K562 (cell line): ENCODE measurements at regions not wholly inside any gene's neighbourhood (a gene's known extent, or its start where the extent isn't known, plus 50 kb on each side); places are given as distances from the start of the nearest gene placed in this dataset.

Source experiments
- ATAC-seq: fragments of 200-7000 bp; cut with Tn5 transposase; 3 replicates; pipeline ENCODE4 v1.9.1; 2020; ENCODE audit warnings: moderate library complexity
- BruUV-seq: library from RNA; stranded (reverse); fragments of 400-500 nt; replicated peaks from 2 replicates; lab custom pipeline; 2021; lab: Mats Ljungman, UMichigan
- CTCF ChIA-PET: fragments of 300-600 bp; formaldehyde crosslinking; extraction: SDS; loops from one replicate; lab custom pipeline; 2021; ENCODE audit warnings: low intra/inter-chr PET ratio; lab: Yijun Ruan, JAX
- POLR2A ChIA-PET: fragments of 300-600, 350-650 bp; sonication (Branson Sonifier 250); formaldehyde crosslinking; extraction: SDS; loops from one replicate; lab custom pipeline; 2021; ENCODE audit warnings: antibody characterized with exemption, inconsistent platforms; lab: Yijun Ruan, JAX
- DNase-seq, 4 experiments: peaks; one replicate each; pipeline versions ENCODE4 v3.0.0 to v3.0.0-alpha.2; 2011 to 2018; ENCODE audit warnings: low spot score in 3 of 4, mixed read lengths in 3 of 4; ENCODE audit errors: extremely low read depth in 1 of 4
- FAIRE-seq: peaks from 2 replicates; lab custom pipeline; 2011; peaks lifted over from hg19 to GRCh38; lab: Jason Lieb, UNC
- H2AFZ ChIP-seq: 2 replicates; pipeline ENCODE4 v1.6.0; 2011; ENCODE audit warnings: low read depth, low read length, control low read depth, inconsistent platforms
- H3K27ac ChIP-seq: fragments of 200-600 bp; 3 replicates; pipeline ENCODE4 v1.8.0; 2011; ENCODE audit warnings: low read depth, mild to moderate bottlenecking, control low read depth, inconsistent platforms, low read length, moderate library complexity, mixed read lengths; ENCODE audit errors: extremely low read depth
- H3K27me3 ChIP-seq, 2 experiments: fragments of 300-600 bp in 1 of 2; 2 replicates in 1 of 2; 3 replicates in 1 of 2; pipeline versions ENCODE4 v1.6.0 to v1.8.0; 2011; ENCODE audit warnings: inconsistent platforms in 2 of 2, low read length in 2 of 2, mild to moderate bottlenecking in 1 of 2, mixed read lengths in 1 of 2, moderate library complexity in 1 of 2; ENCODE audit not compliant: control insufficient read depth in 2 of 2, insufficient read depth in 2 of 2
- H3K36me3 ChIP-seq: fragments of 300-600 bp; 3 replicates; pipeline ENCODE4 v1.8.0; 2011; ENCODE audit warnings: mild to moderate bottlenecking, low read length, inconsistent platforms; ENCODE audit not compliant: control insufficient read depth, insufficient read depth
- H3K4me1 ChIP-seq, 2 experiments: fragments of 200-600 bp in 1 of 2; replicated peaks in 1 of 2; 2 replicates in 1 of 2; 3 replicates in 1 of 2; pipeline versions ENCODE4 v1.5.1 to v1.8.0; 2011; ENCODE audit warnings: inconsistent platforms in 2 of 2, low read length in 2 of 2, mild to moderate bottlenecking in 1 of 2, mixed read lengths in 1 of 2, moderate library complexity in 1 of 2; ENCODE audit not compliant: control insufficient read depth in 2 of 2, insufficient read depth in 2 of 2
- H3K4me2 ChIP-seq: 2 replicates; pipeline ENCODE4 v1.6.1; 2011; ENCODE audit warnings: low read length, control low read depth, inconsistent platforms, mixed read lengths; ENCODE audit not compliant: insufficient read depth
- H3K4me3 ChIP-seq: fragments of 200-600 bp; sonication (generic), shearing (Covaris generic); 2 replicates; pipeline ENCODE4 v1.5.1; 2016; ENCODE audit warnings: control low read depth, inconsistent platforms
- H3K79me2 ChIP-seq: fragments of 200-600 bp; 3 replicates; pipeline ENCODE4 v1.8.0; 2011; ENCODE audit warnings: low read length, inconsistent platforms; ENCODE audit not compliant: control insufficient read depth, insufficient read depth
- H3K9ac ChIP-seq, 2 experiments: 2 replicates each; pipeline versions ENCODE4 v1.6.0 to v1.6.1; 2011; ENCODE audit warnings: low read depth in 2 of 2, low read length in 2 of 2, control low read depth in 1 of 2, inconsistent platforms in 1 of 2, mild to moderate bottlenecking in 1 of 2, mixed read lengths in 1 of 2; ENCODE audit not compliant: insufficient read depth in 1 of 2
- H3K9me1 ChIP-seq: one replicate; pipeline ENCODE4 v1.6.0; 2011; ENCODE audit warnings: inconsistent platforms, mild to moderate bottlenecking, low read length, moderate library complexity; ENCODE audit not compliant: control insufficient read depth, insufficient read depth
- H3K9me3 ChIP-seq: replicated peaks from 2 replicates; pipeline ENCODE4 v1.5.1; 2011; ENCODE audit warnings: low read depth, low read length, inconsistent platforms; ENCODE audit not compliant: control insufficient read depth, insufficient read depth
- H4K20me1 ChIP-seq: replicated peaks from 2 replicates; pipeline ENCODE4 v1.6.1; 2011; ENCODE audit warnings: low read length, inconsistent platforms, mixed read lengths; ENCODE audit not compliant: control insufficient read depth, insufficient read depth
- BCOR ChIP-seq: fragments of 450-650 bp; IDR thresholded peaks from 2 replicates; pipeline ENCODE4 v1.6.1; 2016
- CBX8 ChIP-seq: fragments of 200-600 bp; sonication (generic); IDR thresholded peaks from 2 replicates; pipeline ENCODE4 v1.6.1; 2012; ENCODE audit warnings: borderline replicate concordance, mixed run types, low read depth, mild to moderate bottlenecking, moderate library complexity, mixed read lengths, low read length, control low read depth, inconsistent platforms; ENCODE audit not compliant: poor library complexity, severe bottlenecking; ENCODE audit errors: extremely low read depth
- CGGBP1 ChIP-seq: fragments of 250-450 bp; sonication (Bioruptor Pico); IDR thresholded peaks from 2 replicates; pipeline ENCODE4 v1.9.0; 2021; ENCODE audit warnings: mild to moderate bottlenecking
- CHD4 ChIP-seq: fragments of 200-600 bp; sonication (generic); IDR thresholded peaks from 3 replicates; pipeline ENCODE4 v1.6.1; 2012; ENCODE audit warnings: low read depth, mild to moderate bottlenecking, mixed read lengths, low read length, inconsistent platforms; ENCODE audit not compliant: insufficient read depth, insufficient replicate concordance, poor library complexity, severe bottlenecking
- GTF3C2 ChIP-seq: IDR thresholded peaks from 3 replicates; pipeline ENCODE4 v1.6.1; 2011; ENCODE audit warnings: borderline replicate concordance, mild to moderate bottlenecking, moderate library complexity; ENCODE audit not compliant: insufficient read length; ENCODE audit errors: extremely low read depth
- POLR2AphosphoS2 ChIP-seq: IDR thresholded peaks from 2 replicates; pipeline ENCODE4 v1.6.1; 2012; ENCODE audit warnings: low read length, improper control_type of control experiment
- PPARD ChIP-seq: fragments of 250-450 bp; sonication (Bioruptor Pico); IDR thresholded peaks from 2 replicates; pipeline ENCODE4 v1.8.0; 2022; ENCODE audit warnings: inconsistent platforms, mild to moderate bottlenecking, moderate library complexity
- RBM34 ChIP-seq: fragments of 200-400 bp; formaldehyde crosslinking; IDR thresholded peaks from 2 replicates; pipeline ENCODE4 v1.6.1; 2018; ENCODE audit warnings: low read length, borderline replicate concordance; ENCODE audit not compliant: insufficient read depth
- SIRT6 ChIP-seq: IDR thresholded peaks from one replicate; pipeline ENCODE4 v1.6.1; 2012; ENCODE audit warnings: low read depth, mild to moderate bottlenecking, control low read depth, inconsistent platforms, low read length, moderate library complexity
- SMAD3 ChIP-seq: fragments of 450-650 bp; formaldehyde crosslinking; conservative IDR thresholded peaks from 2 replicates; pipeline ENCODE4 v1.4.0; 2020; ENCODE audit warnings: mild to moderate bottlenecking
- SPI1 ChIP-seq: IDR thresholded peaks from 2 replicates; pipeline ENCODE4 v1.6.1; 2011; ENCODE audit warnings: low read depth, low read length, control low read depth, borderline replicate concordance
- ZHX1 ChIP-seq: fragments of 150-350 bp; conservative IDR thresholded peaks from 2 replicates; pipeline ENCODE4 v1.6.1; 2014; ENCODE audit warnings: low read length
- ZKSCAN1 ChIP-seq: fragments of 150-350 bp; IDR thresholded peaks from 2 replicates; pipeline ENCODE4 v1.6.1; 2016; ENCODE audit warnings: low read depth, low read length
- ZNF23 ChIP-seq: fragments of 250-450 bp; sonication (Bioruptor Pico); IDR thresholded peaks from 2 replicates; pipeline ENCODE4 v1.4.0; 2020; ENCODE audit warnings: mild to moderate bottlenecking
- ZNF445 ChIP-seq: fragments of 250-450 bp; sonication (Bioruptor Pico); IDR thresholded peaks from 2 replicates; pipeline ENCODE4 v1.4.0; 2020; ENCODE audit warnings: low read depth, mild to moderate bottlenecking, moderate library complexity
- WGBS: fragments of 100-300 bp; shearing (Covaris generic); methylation state at CpG from one replicate; pipeline ENCODE4 v1.1.6; 2016; ENCODE audit warnings: low coverage, mixed read lengths; ENCODE audit not compliant: insufficient coverage; ENCODE audit errors: missing lambda C conversion rate; 5-methylcytosine and 5-hydroxymethylcytosine counted together
- in situ Hi-C: fragments of 300-500 bp; cut with MboI; formaldehyde crosslinking; loops from 4 replicates; pipeline ENCODE4 v1.15.0; 2018; ENCODE audit warnings: inconsistent platforms, mixed read lengths
- intact Hi-C: fragments of 100-400 bp; cut with micrococcal nuclease; formaldehyde crosslinking; loops from 2 replicates; pipeline ENCODE4 v1.14.2; 2022

GRCh38 chr6:20340068-20340848, 61.4 kb upstream of the E2F3 start:
- in situ Hi-C loops, result no loop called here
- CTCF ChIA-PET, result no interaction called here
- no TSS peak for BruUV-seq
- Histone ChIP-seq H4K20me1 (no peaks in the 10 kb centered on the region), H3K4me2 (no peak overlapping the region), H3K9me1 (no peaks in the 10 kb centered on the region), H3K36me3 (no peaks in the 10 kb centered on the region), H3K9me3 (no peaks in the 10 kb centered on the region), H2AFZ (peak overlapping the region; percentile 30; the same call in 1 of the 2 replicates), H3K9ac (no peak overlapping the region), H3K27me3 (no peaks in the 10 kb centered on the region; a peak in 1 of 5 replicates), H3K27ac (no peak overlapping the region), H3K4me3 (no peak overlapping the region), H3K79me2 (no peaks in the 10 kb centered on the region), H3K4me1 (peaks cover 0 to 6% of the 10 kb centered on the region in 2 experiments; a peak in 2 of 5 replicates)
- TF ChIP-seq BCOR (no peak), ZNF23 (no peak), RBM34 (no peak), GTF3C2 (no peak), ZNF445 (CRISPR knock-in tag) (no peak), ZHX1 (no peak), PPARD (CRISPR knock-in tag) (no peak), ZKSCAN1 (no peak), POLR2AphosphoS2 (no peak), CHD4 (no peak), SPI1 (no peak), CGGBP1 (CRISPR knock-in tag) (no peak), SIRT6 (no peak), CBX8 (no peak), SMAD3 (CRISPR knock-in tag) (no peak)
- POLR2A ChIA-PET, result no interaction called here
- 44% methylated on average over 9 of the region's 9 CpGs for WGBS
- DNase-seq (no peak), ATAC-seq (0 out of 3 replicates have a peak, but pooled peaks have one; percentile 17), FAIRE-seq (no peak)
- intact Hi-C loops, result no loop called here
